HL-60 (cell line): ENCODE measurements at regions not wholly inside any gene's neighbourhood (a gene's known extent, or its start where the extent isn't known, plus 50 kb on each side); places are given as distances from the start of the nearest gene placed in this dataset.

Source experiments
- TF ChIP-seq, protein P1 (sequence below): IDR thresholded peaks from one replicate; pipeline ENCODE4 v1.5.1; 2011; ENCODE audit warnings: low read length, control low read depth, inconsistent platforms; ENCODE audit not compliant: insufficient read depth
- TF ChIP-seq, protein P2 (sequence below): IDR thresholded peaks from 2 replicates; pipeline ENCODE4 v1.6.1; 2012; ENCODE audit warnings: low read depth; ENCODE audit not compliant: insufficient replicate concordance

DNA sequence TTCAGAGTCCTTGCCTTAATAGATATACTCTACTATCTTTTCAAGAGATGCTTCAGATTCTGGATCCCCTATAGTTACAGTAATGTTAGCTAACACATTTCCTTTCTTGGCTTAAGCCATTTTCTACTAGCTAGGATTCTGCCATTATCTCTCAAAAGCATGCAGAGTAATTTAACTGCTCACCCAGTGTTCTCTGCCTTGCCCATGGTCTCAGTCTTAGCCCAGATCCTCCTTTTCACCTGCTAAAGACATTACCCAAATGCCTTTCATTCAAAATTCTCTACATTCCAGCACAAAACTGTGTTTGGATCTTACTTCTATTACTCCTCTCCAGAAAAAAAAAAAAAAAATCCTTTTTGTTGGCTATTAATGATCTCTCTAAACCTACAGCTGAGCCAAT, 474.2 kb upstream of the LRRTM1 start:
- TF ChIP-seq, protein P1, sequence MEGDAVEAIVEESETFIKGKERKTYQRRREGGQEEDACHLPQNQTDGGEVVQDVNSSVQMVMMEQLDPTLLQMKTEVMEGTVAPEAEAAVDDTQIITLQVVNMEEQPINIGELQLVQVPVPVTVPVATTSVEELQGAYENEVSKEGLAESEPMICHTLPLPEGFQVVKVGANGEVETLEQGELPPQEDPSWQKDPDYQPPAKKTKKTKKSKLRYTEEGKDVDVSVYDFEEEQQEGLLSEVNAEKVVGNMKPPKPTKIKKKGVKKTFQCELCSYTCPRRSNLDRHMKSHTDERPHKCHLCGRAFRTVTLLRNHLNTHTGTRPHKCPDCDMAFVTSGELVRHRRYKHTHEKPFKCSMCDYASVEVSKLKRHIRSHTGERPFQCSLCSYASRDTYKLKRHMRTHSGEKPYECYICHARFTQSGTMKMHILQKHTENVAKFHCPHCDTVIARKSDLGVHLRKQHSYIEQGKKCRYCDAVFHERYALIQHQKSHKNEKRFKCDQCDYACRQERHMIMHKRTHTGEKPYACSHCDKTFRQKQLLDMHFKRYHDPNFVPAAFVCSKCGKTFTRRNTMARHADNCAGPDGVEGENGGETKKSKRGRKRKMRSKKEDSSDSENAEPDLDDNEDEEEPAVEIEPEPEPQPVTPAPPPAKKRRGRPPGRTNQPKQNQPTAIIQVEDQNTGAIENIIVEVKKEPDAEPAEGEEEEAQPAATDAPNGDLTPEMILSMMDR = no peak
- TF ChIP-seq, protein P2, sequence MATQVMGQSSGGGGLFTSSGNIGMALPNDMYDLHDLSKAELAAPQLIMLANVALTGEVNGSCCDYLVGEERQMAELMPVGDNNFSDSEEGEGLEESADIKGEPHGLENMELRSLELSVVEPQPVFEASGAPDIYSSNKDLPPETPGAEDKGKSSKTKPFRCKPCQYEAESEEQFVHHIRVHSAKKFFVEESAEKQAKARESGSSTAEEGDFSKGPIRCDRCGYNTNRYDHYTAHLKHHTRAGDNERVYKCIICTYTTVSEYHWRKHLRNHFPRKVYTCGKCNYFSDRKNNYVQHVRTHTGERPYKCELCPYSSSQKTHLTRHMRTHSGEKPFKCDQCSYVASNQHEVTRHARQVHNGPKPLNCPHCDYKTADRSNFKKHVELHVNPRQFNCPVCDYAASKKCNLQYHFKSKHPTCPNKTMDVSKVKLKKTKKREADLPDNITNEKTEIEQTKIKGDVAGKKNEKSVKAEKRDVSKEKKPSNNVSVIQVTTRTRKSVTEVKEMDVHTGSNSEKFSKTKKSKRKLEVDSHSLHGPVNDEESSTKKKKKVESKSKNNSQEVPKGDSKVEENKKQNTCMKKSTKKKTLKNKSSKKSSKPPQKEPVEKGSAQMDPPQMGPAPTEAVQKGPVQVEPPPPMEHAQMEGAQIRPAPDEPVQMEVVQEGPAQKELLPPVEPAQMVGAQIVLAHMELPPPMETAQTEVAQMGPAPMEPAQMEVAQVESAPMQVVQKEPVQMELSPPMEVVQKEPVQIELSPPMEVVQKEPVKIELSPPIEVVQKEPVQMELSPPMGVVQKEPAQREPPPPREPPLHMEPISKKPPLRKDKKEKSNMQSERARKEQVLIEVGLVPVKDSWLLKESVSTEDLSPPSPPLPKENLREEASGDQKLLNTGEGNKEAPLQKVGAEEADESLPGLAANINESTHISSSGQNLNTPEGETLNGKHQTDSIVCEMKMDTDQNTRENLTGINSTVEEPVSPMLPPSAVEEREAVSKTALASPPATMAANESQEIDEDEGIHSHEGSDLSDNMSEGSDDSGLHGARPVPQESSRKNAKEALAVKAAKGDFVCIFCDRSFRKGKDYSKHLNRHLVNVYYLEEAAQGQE = no peak
